ENCODE measurements at regions not wholly inside any gene's neighbourhood (a gene's known extent, or its start where the extent isn't known, plus 50 kb on each side); places are given as distances from the start of the nearest gene placed in this dataset.

GRCh38 chr12:84435682-84436081, 476.9 kb downstream of the SLC6A15 start:
- Mint-ChIP-seq H3K36me3 (ENCODE audit: insufficient read depth) (no peaks in the 10 kb centered on the region), H3K9me3 (ENCODE audit: low read depth) (no peaks in the 10 kb centered on the region), H3K27ac (no peak overlapping the region), H3K4me1 (ENCODE audit: low read depth) (no peaks in the 10 kb centered on the region), H3K27me3 (no peaks in the 10 kb centered on the region), H3K4me3 (ENCODE audit: low read depth) (no peak overlapping the region)
- DNase-seq (ENCODE audit: low spot score, unreplicated experiment) = no peak
- TF ChIP-seq CTCF (IDR thresholded peaks at IDR 0.05; ENCODE audit: unreplicated experiment) = no peak

- Mint-ChIP-seq H3K36me3 (ENCODE audit: insufficient read depth) (no peaks in the 10 kb centered on the region), H3K27me3 (no peaks in the 10 kb centered on the region), H3K9me3 (ENCODE audit: low read depth) (no peaks in the 10 kb centered on the region), H3K4me1 (ENCODE audit: low read depth) (no peaks in the 10 kb centered on the region), H3K4me3 (ENCODE audit: low read depth) (no peak overlapping the region), H3K27ac (no peak overlapping the region)
- no peak for DNase-seq (ENCODE audit: low spot score, unreplicated experiment)
- no peak for TF ChIP-seq CTCF (IDR thresholded peaks at IDR 0.05; ENCODE audit: unreplicated experiment)
Measured at GRCh38 chr12:84422340-84422739, 490.3 kb downstream of the SLC6A15 start.

GRCh38 chr12:84421103-84421502, 491.5 kb downstream of the SLC6A15 start:
- Mint-ChIP-seq H3K27me3 (no peaks in the 10 kb centered on the region), H3K4me3 (ENCODE audit: low read depth) (no peak overlapping the region), H3K36me3 (ENCODE audit: insufficient read depth) (no peaks in the 10 kb centered on the region), H3K9me3 (ENCODE audit: low read depth) (no peaks in the 10 kb centered on the region), H3K27ac (no peak overlapping the region), H3K4me1 (ENCODE audit: low read depth) (no peaks in the 10 kb centered on the region)
- DNase-seq (ENCODE audit: low spot score, unreplicated experiment) = no peak
- no peak for TF ChIP-seq CTCF (IDR thresholded peaks at IDR 0.05; ENCODE audit: unreplicated experiment)

- no peaks in the 10 kb centered on the region for H3K9me3 Mint-ChIP-seq (ENCODE audit: low read depth)
Measured at GRCh38 chr12:84416626-84417025, 496.0 kb downstream of the SLC6A15 start.

GRCh38 chr12:84415946-84416345, 496.7 kb downstream of the SLC6A15 start:
- TF ChIP-seq CTCF (IDR thresholded peaks at IDR 0.05; ENCODE audit: unreplicated experiment) = no peak
- Mint-ChIP-seq H3K4me1 (ENCODE audit: low read depth) (no peaks in the 10 kb centered on the region), H3K9me3 (ENCODE audit: low read depth) (no peaks in the 10 kb centered on the region), H3K4me3 (ENCODE audit: low read depth) (no peak overlapping the region), H3K36me3 (ENCODE audit: insufficient read depth) (no peaks in the 10 kb centered on the region), H3K27ac (no peak overlapping the region), H3K27me3 (no peaks in the 10 kb centered on the region)
- no peak for DNase-seq (ENCODE audit: low spot score, unreplicated experiment)

More at GRCh38 chr12:84416626-84417025, 496.0 kb downstream of the SLC6A15 start:
- DNase-seq (ENCODE audit: low spot score, unreplicated experiment) = no peak
- H3K27me3 Mint-ChIP-seq = no peaks in the 10 kb centered on the region
- TF ChIP-seq CTCF (IDR thresholded peaks at IDR 0.05; ENCODE audit: unreplicated experiment) = no peak
- H3K36me3 Mint-ChIP-seq (ENCODE audit: insufficient read depth) = no peaks in the 10 kb centered on the region
- no peak overlapping the region for H3K4me3 Mint-ChIP-seq (ENCODE audit: low read depth)
- H3K4me1 Mint-ChIP-seq (ENCODE audit: low read depth) = no peaks in the 10 kb centered on the region
- no peak overlapping the region for H3K27ac Mint-ChIP-seq

Data from progenitor cell of endocrine pancreas (in vitro differentiated cells).